OCI-LY3 (cell line): ENCODE measurements at regions not wholly inside any gene's neighbourhood (a gene's known extent, or its start where the extent isn't known, plus 50 kb on each side); places are given as distances from the start of the nearest gene placed in this dataset.

Experiments used
- H2AFZ ChIP-seq: fragments of 200-600, 300-600 bp; shearing (Covaris generic); 2 replicates; pipeline ENCODE4 v1.6.0; 2014; ENCODE audit warnings: antibody characterized with exemption, low read depth, low read length
- H3K27ac ChIP-seq: fragments of 200-600, 300-600 bp; sonication (generic); 2 replicates; pipeline ENCODE4 v1.5.1; 2014; ENCODE audit warnings: mild to moderate bottlenecking, low read length, moderate library complexity, mixed read lengths
- H3K27me3 ChIP-seq: fragments of 200-600, 300-600 bp; sonication (generic); 2 replicates; pipeline ENCODE4 v1.6.1; 2014; ENCODE audit warnings: low read depth, low read length, mixed read lengths
- H3K36me3 ChIP-seq: fragments of 200-600, 300-600 bp; sonication (generic); replicated peaks from 2 replicates; pipeline ENCODE3; 2014; ENCODE audit warnings: low read depth, low read length, mixed read lengths
- H3K4me1 ChIP-seq: fragments of 300-600, 200-600 bp; sonication (generic); 2 replicates; pipeline ENCODE4 v1.6.1; 2014; ENCODE audit warnings: low read length, mixed read lengths
- H3K4me2 ChIP-seq: fragments of 200-600, 300-600 bp; sonication (generic); 2 replicates; pipeline ENCODE4 v1.6.1; 2014; ENCODE audit warnings: low read length, mixed read lengths
- H3K4me3 ChIP-seq: fragments of 300-600, 200-600 bp; sonication (generic); 2 replicates; pipeline ENCODE4 v1.5.1; 2014; ENCODE audit warnings: antibody characterized with exemption, mild to moderate bottlenecking, low read length, moderate library complexity
- H3K79me2 ChIP-seq: fragments of 300-600, 200-600 bp; shearing (Covaris generic); 2 replicates; pipeline ENCODE4 v1.6.1; 2014; ENCODE audit warnings: mild to moderate bottlenecking, low read length, mixed read lengths
- H3K9ac ChIP-seq: fragments of 300-600, 200-600 bp; shearing (Covaris generic); 2 replicates; pipeline ENCODE4 v1.6.0; 2014; ENCODE audit warnings: mild to moderate bottlenecking, low read length, moderate library complexity
- H3K9me3 ChIP-seq: fragments of 200-600, 300-600 bp; shearing (Covaris generic); 2 replicates; pipeline ENCODE4 v1.6.1; 2014; ENCODE audit warnings: low read length, mixed read lengths; ENCODE audit not compliant: insufficient read depth
- H4K20me1 ChIP-seq: fragments of 200-600, 300-600 bp; sonication (generic); 2 replicates; pipeline ENCODE4 v1.6.1; 2016; ENCODE audit warnings: low read length, mixed read lengths; ENCODE audit not compliant: insufficient read depth
- CTCF ChIP-seq: fragments of 200-600, 300-600 bp; sonication (generic); IDR thresholded peaks from 2 replicates; pipeline ENCODE4 v1.5.1; 2014; ENCODE audit warnings: antibody characterized with exemption, low read length, low read depth
- EZH2phosphoT487 ChIP-seq: fragments of 200-600 bp; shearing (Covaris generic); IDR thresholded peaks from 2 replicates; pipeline ENCODE4 v1.6.1; 2018; ENCODE audit warnings: antibody characterized with exemption, mixed run types, low read depth

- Histone ChIP-seq H3K4me1 (peaks cover 20% of the 10 kb centered on the region), H3K4me2 (0 out of 2 replicates have a peak overlapping the region, but pooled peaks have one; percentile 14), H3K36me3 (no peaks in the 10 kb centered on the region), H3K27ac (no peak overlapping the region), H3K9ac (no peak overlapping the region), H3K4me3 (no peak overlapping the region), H3K79me2 (no peaks in the 10 kb centered on the region), H3K9me3 (no peaks in the 10 kb centered on the region), H2AFZ (no peak overlapping the region), H3K27me3 (peaks cover 14% of the 10 kb centered on the region; the same call in 1 of the 2 replicates), H4K20me1 (no peaks in the 10 kb centered on the region)
- TF ChIP-seq EZH2phosphoT487 (no peak), CTCF (no peak)
Measured at GRCh38 chr15:70181626-70182255, 84.0 kb upstream of the TLE3 start.

- Histone ChIP-seq H2AFZ (no peak overlapping the region), H4K20me1 (no peaks in the 10 kb centered on the region), H3K27me3 (peaks cover 14% of the 10 kb centered on the region; the same call in 1 of the 2 replicates), H3K9me3 (no peaks in the 10 kb centered on the region), H3K4me3 (no peak overlapping the region), H3K4me2 (no peak overlapping the region), H3K36me3 (no peaks in the 10 kb centered on the region), H3K4me1 (peaks cover 13% of the 10 kb centered on the region; the same call in 1 of the 2 replicates), H3K9ac (no peak overlapping the region), H3K79me2 (no peaks in the 10 kb centered on the region), H3K27ac (no peak overlapping the region)
- TF ChIP-seq EZH2phosphoT487 (no peak), CTCF (no peak)
Measured at GRCh38 chr15:70180186-70180875, 82.6 kb upstream of the TLE3 start.

- no peak overlapping the region for H3K9ac ChIP-seq
- no peak overlapping the region for H3K27ac ChIP-seq
- peaks cover 14% of the 10 kb centered on the region; the same call in 1 of the 2 replicates for H3K27me3 ChIP-seq
- H3K9me3 ChIP-seq = no peaks in the 10 kb centered on the region
- no peaks in the 10 kb centered on the region for H3K36me3 ChIP-seq
- H2AFZ ChIP-seq = no peak overlapping the region
- H3K4me2 ChIP-seq = no peak overlapping the region
- no peaks in the 10 kb centered on the region for H4K20me1 ChIP-seq
- no peak overlapping the region for H3K4me3 ChIP-seq
- H3K79me2 ChIP-seq = no peaks in the 10 kb centered on the region
- TF ChIP-seq EZH2phosphoT487 = no peak
- no peak for TF ChIP-seq CTCF
- H3K4me1 ChIP-seq = peaks cover 13% of the 10 kb centered on the region; the same call in 1 of the 2 replicates
Measured at GRCh38 chr15:70179309-70179892, 81.7 kb upstream of the TLE3 start.
